Stimulated activated CD8-positive, alpha-beta memory T cell treated with anti-CD3 and anti-CD28 coated beads, Interleukin-4, amount 100 ng/mL, for 48 hours (primary cell): ENCODE measurements at regions not wholly inside any gene's neighbourhood (a gene's known extent, or its start where the extent isn't known, plus 50 kb on each side); places are given as distances from the start of the nearest gene placed in this dataset.

Experiments used
- DNase-seq: peaks from one replicate; pipeline ENCODE4 v3.0.0-alpha.2; 2020

DNA sequence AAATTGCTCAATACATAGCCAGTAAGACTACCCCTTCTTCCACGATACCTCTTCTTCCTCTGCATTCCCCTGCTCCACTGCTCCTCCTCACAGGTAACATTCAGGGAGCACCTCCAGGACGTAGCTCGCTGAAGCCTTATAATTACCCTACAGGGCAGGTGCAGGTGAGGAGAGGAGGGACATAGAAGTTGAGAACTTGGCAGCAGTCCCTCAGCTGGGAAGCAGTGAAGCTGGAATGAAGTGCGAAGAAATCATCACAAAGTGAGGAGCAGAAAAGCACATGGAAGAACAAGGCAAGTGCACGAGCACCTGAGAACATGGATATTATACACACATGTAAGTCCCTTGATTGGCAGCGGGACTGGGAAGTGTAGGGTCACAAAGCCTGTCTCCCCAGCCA is 118.2 kb downstream of the HSD17B3 start:
- no peak for DNase-seq

DNA sequence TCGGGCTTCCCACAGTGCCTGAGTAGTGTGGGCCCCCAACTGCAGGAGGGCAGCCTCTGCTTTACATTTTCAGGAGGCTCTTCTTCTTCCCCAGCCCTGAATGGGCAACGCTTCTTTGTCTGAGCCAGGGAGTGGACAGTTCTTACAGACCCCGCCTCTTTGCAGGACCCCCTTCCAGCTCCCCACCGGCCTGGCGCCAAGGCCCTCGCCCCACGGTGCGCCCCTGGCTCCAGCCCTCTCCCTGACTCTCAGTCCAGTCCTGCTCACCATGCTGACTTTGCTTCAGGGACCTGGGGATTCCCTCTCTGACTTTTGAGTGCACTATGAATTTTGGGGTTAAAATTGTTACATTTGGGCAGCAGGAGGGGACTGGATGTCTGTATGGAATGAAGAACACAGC is 123.8 kb downstream of the HSD17B3 start:
- no peak for DNase-seq

DNA sequence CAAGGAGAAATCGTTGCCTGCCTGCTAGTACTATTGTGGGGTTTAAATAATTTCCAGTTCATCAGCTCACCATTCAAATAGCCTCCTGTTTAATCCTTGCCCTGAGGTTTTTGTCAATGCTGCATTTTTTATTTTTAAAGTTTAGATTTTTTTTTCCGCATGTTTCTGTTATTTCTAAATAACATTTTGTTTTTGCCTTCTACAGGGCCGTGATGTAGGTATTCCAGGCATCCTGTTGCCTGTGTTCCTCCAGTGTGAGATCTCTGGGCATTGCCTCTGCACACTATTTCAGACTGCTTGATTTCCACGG is 124.3 kb downstream of the HSD17B3 start:
- DNase-seq, result no peak

DNA sequence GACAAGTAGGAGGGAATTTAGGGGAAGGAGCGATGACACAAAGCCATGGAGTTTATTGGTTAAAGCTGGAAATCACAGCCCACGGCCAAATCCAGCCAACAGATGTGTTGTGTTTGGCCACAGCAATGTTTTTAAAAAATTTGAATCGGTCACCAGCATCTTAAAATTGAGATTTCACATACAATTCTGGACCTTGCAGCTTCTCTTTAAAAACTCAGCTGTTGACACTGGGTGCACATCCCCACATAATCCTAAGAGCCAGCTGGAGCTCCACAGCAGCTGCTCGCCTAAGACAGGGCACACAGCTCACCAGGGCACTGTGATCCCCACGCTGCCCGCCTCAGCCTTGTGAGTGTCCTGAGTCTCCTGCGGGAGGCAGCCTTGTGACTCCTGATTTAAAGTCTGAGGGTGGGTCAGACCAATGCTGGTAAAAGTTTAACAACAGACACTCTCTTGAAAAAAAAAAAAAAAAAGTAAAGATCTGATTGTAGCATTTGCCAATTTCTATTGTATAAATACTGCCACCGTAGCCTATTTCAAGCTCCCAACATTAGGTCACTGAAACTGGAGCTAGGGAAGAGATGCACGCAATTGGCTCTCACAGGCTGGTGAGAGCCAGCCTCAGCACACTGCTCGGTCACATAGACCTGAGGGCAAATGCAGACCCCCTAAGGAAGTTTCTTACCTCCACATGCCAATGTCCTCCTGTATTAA is 124.8 kb downstream of the HSD17B3 start:
- DNase-seq, result no peak

DNA sequence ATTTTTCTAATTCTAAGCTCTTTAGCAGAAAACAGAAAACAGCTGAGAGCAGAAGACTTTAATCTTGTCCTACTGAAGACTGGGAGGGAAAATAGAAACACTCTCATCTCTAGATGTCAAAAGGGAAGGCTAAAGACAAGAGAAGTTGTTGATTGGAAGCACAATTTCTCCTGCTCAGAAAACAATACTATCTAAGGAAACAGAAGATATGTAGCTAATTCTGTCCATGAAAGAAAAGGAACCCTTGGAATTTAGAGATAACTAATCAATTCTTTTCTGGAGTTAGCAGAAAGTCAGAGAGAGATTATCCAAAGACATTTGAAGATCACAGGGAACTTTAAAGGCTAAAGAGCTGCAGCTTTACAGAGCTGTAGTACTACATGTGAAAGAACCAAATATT is 126.2 kb downstream of the HSD17B3 start:
- no peak for DNase-seq

DNA sequence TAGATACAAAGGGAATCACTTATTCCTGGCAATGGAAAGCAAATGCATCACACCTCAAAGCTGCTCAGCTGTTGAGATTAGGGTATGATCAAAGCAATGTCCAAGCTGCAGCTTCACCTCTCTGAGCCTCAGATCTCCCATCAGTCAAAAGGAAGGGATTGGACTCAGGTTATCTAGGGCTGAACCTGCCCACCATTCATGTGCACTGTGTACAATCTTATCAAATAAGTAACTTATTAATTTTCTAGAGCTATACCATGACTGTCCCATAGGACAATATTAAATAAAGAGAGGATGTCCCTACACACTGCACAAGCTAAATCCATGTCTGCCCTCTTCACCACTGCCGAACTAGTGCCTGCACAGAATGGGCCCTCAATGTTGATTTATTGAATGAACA is 127.0 kb downstream of the HSD17B3 start:
- no peak for DNase-seq

DNA sequence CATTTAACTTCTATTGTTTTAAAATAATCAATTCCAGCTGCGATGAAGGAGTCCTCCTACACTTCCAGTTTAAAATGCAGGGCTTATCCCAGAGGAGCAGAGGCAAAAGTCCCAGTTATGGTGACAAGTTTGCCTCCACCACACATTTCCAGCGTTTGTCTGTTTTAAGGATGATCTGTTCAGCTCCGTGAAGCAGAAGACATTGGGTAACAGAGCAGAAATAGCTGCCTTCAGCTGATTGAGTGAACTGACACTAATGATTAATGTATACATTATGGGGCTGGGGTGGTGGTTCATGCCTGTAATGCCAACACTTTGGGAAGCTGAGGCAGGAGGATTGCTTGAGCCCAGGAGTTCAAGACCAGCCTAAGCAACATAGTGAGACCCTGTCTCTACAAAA is 127.6 kb downstream of the HSD17B3 start:
- no peak for DNase-seq

DNA sequence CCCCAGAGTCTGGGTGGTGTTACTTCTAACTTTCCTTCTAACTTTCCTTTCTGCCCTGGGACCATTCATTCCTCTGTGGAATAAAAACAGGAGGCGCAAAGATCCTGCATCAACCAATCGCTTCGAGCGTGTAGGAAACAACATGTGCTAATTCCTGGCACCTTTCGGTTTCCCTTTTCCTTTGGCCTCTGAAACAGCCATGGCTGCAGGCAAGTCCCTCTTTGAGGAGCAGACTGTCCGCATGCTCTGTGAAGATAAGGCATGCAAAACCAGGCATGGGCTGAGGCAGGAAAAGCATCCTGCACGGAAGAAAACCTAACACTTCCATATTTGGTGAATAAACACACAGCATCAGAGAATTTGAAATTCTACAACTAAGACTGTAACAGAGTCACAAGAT is 128.3 kb downstream of the HSD17B3 start:
- DNase-seq, result no peak

DNA sequence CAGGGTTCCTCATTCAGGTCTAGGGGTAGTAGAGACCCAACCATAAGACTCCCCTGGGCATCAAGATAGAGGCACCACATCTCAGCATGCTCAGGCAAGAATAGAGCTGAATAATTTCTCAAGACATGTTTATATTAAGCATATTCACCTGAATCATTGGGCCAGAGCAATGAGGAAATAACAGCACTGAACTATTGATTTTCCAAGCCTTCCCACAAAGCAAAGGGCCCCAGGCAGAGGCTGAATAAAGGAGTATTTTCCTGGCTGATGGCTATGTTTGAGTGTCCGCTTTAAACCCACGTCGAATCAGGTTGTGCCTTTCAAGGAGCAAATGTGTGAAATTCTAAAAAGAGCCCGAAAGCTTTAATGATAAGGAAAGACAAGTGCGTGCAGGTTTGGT is 129.2 kb downstream of the HSD17B3 start:
- no peak for DNase-seq

DNA sequence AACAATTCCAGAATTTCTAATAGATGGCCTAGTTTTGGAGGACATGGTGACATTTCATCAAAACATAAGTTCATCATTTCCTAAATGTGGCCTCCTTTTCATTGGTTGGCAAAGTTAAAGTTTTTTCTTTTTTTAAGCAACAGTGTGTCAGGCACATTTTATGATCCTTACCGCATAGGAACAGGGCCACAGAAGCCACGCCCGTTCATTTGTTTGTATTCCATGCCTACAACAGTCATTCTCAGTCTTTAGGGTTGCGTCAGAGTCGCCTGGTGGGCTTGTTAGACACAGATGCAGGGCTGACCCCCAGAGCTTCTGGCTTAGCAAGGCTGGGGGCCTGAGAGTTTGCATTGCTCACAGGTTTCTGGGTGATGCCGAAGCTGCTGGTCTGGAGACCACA is 130.2 kb downstream of the HSD17B3 start:
- no peak for DNase-seq

DNA sequence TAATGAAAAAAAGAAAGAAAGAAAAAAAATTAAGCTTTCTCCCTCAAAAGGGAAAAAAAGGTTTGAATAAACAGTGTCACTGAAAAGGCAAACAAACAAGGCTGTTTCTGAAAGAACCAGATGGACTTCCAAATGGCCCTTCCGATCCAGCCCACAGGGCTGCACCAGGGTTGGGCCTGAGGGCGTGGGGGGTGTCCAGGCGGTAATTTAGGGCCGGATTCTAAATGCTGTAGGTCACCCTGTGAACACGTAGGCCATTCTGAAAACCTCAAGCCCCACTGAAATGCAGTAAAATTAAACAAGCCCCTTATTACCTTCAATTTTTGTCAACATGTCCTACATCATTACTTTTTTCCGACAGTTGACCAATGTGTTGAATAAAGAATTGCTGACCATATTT is 132.1 kb downstream of the HSD17B3 start:
- no peak for DNase-seq

DNA sequence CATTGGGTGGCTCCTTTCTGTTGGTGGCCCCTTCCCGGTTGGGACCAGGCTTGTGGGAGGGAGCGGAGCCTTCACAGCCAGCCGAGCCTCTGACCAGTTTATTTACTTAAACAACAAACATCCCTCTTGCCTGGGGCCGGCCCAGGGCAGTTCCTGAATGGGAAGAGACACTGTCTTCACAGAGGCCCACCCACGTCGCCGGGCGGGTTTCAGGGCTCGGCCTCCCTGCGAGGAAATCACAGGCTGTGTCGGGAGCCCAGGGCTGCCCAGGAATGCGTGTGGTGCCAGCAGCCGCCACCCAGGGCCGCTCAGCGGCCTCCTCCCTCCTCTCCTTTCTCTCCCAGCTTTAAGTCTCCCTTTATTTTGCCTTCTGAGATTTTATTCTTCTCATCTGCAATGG is 132.5 kb downstream of the HSD17B3 start:
- DNase-seq, result no peak

DNA sequence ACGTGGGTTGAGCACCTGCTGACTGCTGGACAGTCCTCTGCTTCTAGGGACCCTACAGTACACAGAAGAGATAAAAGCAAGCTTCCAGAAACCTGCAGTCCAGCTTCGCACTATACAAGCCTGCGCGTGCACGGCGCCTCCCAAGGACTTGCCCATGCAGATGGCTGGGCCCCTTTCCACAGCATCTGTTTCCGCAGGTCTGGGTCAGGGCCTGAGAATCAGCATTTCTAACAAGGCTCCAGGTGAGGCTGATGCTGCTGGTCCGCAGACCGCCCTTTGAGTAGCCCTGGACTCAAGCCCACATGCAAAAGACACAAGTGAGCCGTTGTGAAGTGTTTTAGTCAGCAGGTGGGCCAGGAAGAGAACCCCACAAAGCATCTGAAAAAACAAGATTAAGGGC is 133.1 kb downstream of the HSD17B3 start:
- no peak for DNase-seq

DNA sequence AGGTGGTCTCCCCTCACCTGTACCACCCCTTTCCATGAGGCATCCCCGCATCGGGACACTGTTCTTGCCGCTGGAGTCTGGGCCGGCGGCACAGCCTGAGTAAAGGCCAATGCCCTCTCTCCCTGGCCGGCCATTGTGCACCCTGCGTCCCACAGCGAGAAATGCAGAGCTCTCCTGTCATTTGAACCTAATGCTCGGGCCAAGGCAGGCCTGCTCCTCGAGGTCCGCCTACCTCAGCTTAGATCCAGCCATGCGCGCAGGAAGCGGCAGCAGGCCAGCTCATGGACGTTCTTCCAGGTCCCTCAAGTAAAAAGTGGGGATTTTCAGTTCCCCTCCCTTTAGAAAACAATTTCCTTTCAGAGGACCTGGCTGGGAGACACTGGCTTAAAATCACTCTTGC is 135.0 kb downstream of the HSD17B3 start:
- no peak for DNase-seq

DNA sequence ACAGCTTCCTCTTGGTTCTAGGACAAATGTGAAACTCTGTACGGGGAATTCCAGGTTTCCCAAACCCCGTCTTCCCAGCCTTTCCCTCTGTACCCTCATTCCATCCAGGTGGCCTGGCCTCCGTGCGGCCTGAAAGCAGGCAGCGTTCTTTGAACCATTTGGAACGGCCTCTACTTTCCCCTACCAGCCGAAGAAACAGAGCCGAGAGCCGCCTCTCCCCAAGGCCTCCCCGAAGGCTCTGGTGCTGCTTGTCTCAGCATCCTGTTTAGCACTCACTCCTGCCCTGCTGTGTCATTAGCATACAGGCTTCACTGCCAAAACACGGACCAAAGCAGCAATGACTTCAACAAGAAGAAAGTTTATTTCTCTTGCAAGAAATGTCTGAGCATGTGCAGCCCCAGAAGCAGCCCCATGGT is 137.7 kb downstream of the HSD17B3 start:
- DNase-seq, result no peak

DNA sequence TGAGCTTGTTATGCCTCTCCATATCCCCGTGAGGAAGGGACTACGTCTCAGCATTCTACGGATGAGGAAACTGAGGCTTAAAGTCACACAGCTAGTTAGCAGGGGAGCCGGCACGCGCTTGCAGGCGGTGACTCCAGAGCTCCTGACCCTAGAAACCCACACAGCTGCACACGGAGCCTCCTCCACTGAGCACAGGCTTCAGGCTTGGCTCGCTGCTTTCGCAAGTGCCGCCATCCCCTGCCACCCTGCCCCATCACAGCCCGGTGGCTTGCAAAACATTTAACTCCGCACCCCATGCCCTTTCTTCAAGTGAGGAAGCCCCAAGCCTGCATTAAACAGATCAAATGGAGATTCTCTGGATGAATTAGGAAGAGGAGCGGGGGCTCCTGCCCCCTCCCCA is 138.3 kb downstream of the HSD17B3 start:
- no peak for DNase-seq

DNA sequence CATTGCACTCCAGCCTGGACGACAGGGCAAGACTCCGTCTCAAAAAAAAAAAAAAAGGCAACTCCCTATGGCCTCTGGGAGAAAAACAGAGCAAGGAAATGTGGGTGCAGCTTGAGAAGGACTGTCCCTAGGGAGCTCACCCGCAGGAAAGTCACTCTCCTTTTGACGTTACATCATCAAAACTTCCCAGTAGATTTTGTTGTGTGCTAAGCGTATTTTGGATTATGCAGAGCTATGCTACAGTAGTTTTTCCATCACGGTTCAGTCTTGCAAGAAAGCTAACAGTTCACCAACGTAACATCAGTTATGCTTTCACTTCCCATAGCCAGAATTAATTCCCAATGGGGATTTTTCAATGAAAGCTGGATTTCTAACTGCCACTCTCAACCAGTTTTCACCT is 138.8 kb downstream of the HSD17B3 start:
- no peak for DNase-seq

DNA sequence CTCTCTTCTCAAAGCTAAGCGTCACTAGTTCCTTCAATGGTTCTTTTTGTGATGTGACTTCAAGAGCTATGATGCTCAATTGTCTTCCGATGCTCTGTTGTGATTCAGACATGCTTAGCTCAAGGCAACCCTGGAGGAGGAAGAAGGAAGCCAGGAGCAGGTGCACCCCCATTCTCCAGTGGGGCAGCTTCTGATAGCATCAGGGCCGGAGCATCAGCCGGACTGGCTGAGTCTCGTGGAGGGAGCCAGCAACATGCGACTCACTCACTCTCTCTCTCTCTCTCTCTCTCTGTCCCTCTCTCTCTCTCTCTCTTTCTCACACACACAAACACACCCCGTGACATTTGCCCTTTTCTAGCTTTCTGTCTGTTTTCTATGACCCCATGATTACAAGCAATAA is 140.2 kb downstream of the HSD17B3 start:
- no peak for DNase-seq

DNA sequence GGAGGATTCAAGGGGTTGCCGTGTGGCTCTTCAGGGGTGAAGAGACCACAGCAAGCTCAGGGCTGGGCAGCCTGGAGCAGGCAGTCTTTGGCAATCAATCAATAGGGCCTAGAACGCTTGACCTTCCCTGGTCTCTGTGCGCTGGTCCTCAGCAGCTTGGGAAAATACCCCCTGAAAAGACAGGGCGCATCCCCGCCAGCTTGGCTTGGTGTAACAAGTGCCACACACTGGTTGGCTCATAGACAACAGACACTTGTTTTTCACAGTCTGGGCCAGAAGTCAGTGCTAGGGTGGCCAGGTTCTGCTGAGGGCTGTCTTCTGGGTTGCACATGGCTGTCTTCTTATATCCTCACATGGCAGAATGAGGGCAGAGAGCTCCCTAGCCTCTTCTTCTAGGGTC is 141.1 kb downstream of the HSD17B3 start:
- no peak for DNase-seq

DNA sequence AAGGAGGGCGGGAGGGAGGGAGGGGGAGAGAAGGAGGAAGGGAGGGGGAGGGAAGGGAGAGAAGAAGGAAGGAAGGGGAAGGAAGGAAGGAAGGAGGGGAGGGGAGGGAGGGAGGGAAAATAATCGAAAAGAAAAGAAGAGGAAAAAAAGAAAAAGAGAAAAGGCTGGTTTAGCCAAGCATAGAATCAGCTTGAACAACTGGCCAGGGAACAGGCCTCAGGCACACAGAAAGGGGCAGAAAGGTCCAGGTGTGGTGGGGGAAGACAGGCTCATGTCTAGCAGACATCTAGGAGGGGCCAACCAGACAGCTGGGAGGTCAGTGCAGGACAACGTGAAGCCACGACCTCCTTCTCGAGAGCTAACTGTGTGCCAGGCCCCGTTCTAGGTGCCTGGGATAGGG is 141.8 kb downstream of the HSD17B3 start:
- no peak for DNase-seq

DNA sequence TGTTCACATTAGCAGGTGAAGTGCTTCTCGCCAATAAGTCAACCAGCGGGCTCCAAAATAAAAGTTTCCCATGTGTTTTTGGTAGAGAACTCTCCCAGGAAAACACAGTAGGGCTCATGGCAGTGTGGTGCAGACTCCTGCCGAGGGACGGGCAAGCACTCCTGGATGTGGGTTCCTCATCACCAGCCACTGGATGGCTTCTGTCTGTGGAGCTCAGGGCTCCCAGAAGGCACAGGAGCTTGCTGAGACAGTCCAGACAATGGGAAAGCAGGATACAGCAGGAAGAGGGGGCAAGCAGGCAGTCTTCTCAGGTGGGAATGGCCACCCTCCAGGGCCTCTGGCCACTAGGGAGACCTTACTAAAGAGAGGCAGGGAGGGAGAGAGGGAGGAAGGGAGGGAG is 142.4 kb downstream of the HSD17B3 start:
- DNase-seq, result no peak

DNA sequence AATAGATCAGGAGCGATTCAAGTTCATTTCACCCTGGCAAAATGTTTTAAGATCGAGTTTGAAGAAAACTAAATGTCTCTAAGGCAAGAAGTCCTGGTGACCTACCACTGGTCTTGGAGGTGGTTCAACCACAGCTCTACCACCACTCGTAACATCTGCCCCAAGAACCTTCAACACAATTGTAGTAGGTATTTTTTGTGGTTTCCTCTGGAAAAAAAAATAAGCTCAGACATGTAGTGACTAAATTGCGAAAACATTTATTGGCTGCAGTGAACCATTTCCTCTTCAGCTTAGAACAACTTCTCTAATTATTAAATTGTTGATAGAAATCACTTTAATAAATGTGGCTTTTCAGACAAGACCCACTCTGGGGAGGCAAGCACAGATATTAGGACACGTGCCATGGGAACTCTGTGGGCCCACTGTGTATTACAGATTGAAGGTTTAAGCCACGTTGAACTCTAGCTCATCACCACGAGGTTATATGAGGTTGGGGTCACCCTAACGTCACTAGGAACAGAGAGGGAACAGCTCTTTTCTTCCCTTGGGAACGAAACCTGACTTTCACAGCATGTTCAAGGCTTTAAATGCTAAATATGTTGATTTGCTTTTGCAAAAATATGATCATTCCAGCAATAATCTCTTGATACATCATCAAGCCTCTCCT is 142.9 kb downstream of the HSD17B3 start:
- no peak for DNase-seq

DNA sequence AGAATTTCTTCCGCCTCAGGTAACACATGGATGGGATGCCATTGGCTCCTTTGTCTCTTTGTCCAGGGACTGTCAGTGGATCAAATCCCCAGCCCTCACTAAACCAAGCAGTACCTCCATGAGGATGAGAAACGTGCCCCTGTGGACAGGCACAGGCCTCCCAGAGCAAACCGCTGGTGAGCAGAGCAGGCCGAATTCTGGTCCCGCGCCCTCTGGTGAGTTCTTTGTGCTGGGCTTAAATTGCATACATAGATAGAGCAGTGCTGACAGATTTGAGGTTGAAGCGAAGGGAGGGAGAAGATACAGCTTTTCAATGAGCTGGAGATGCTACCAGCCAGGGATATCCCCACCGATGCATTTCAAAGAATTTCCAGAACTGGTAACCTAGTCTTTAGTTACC is 143.8 kb downstream of the HSD17B3 start:
- no peak for DNase-seq

DNA sequence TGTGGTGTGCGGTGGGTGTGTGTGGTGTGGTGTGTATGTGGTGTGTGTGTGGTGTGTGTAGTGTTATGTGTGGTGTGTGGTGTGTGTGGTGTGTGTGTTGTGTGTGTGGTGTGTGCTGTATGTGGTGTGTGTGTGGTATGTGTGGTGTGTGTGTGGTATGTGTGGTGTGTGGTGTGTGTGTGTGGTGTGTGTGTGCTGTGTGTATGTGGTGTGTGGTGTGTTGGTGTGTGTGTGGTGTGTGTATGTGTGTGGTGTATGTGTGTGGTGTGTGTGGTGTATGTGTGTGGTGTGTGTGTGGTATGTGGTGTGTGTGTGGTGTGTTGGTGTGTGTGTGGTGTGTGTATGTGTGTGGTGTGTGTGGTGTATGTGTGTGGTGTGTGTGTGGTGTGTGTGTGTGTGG is 144.3 kb downstream of the HSD17B3 start:
- no peak for DNase-seq
